IPS-15b (cell line): ENCODE measurements at regions not wholly inside any gene's neighbourhood (a gene's known extent, or its start where the extent isn't known, plus 50 kb on each side); places are given as distances from the start of the nearest gene placed in this dataset.

Source experiments
- H3K27me3 ChIP-seq: one replicate; pipeline ENCODE4 v1.6.1; 2013; ENCODE audit warnings: low read length; ENCODE audit not compliant: control insufficient read depth, insufficient read depth
- H3K36me3 ChIP-seq: one replicate; pipeline ENCODE4 v1.6.1; 2013; ENCODE audit warnings: low read length; ENCODE audit not compliant: control insufficient read depth, insufficient read depth
- H3K4me1 ChIP-seq: one replicate; pipeline ENCODE4 v1.6.1; 2013; ENCODE audit warnings: mild to moderate bottlenecking, low read length; ENCODE audit not compliant: control insufficient read depth, insufficient read depth
- H3K4me3 ChIP-seq: one replicate; pipeline ENCODE4 v1.5.1; 2013; ENCODE audit warnings: low read depth, low read length
- H3K9ac ChIP-seq: one replicate; pipeline ENCODE4 v1.6.1; 2013; ENCODE audit warnings: low read depth, mild to moderate bottlenecking, low read length
- H3K9me3 ChIP-seq: one replicate; pipeline ENCODE4 v1.6.1; 2013; ENCODE audit warnings: mild to moderate bottlenecking, low read length; ENCODE audit not compliant: control insufficient read depth, insufficient read depth

GRCh38 chr18:10293966-10294365 lies 160.5 kb upstream of the APCDD1 start:
- no peak overlapping the region for H3K4me3 ChIP-seq
- no peak overlapping the region for H3K9ac ChIP-seq
- no peaks in the 10 kb centered on the region for H3K27me3 ChIP-seq
- no peaks in the 10 kb centered on the region for H3K4me1 ChIP-seq
- H3K36me3 ChIP-seq, result no peaks in the 10 kb centered on the region
- H3K9me3 ChIP-seq, result peaks cover 1% of the 10 kb centered on the region

- no peaks in the 10 kb centered on the region for H3K27me3 ChIP-seq
- no peak overlapping the region for H3K4me3 ChIP-seq
- no peak overlapping the region for H3K9ac ChIP-seq
- no peaks in the 10 kb centered on the region for H3K4me1 ChIP-seq
- H3K9me3 ChIP-seq, result no peaks in the 10 kb centered on the region
- no peaks in the 10 kb centered on the region for H3K36me3 ChIP-seq
These were observed 158.7 kb upstream of the APCDD1 start for GRCh38 chr18:10295751-10296150.

- Histone ChIP-seq H3K9ac (no peak overlapping the region), H3K9me3 (no peaks in the 10 kb centered on the region), H3K4me1 (no peaks in the 10 kb centered on the region), H3K4me3 (no peak overlapping the region), H3K27me3 (no peaks in the 10 kb centered on the region), H3K36me3 (no peaks in the 10 kb centered on the region)
These were observed 157.9 kb upstream of the APCDD1 start for GRCh38 chr18:10296491-10296890.

- H3K4me3 ChIP-seq, result no peak overlapping the region
- H3K27me3 ChIP-seq, result no peaks in the 10 kb centered on the region
- no peak overlapping the region for H3K9ac ChIP-seq
- no peaks in the 10 kb centered on the region for H3K4me1 ChIP-seq
- no peaks in the 10 kb centered on the region for H3K9me3 ChIP-seq
- H3K36me3 ChIP-seq, result no peaks in the 10 kb centered on the region
These were observed 157.3 kb upstream of the APCDD1 start for GRCh38 chr18:10297086-10297485.

GRCh38 chr18:10298346-10298745 lies 156.1 kb upstream of the APCDD1 start:
- Histone ChIP-seq H3K4me3 (no peak overlapping the region), H3K27me3 (no peaks in the 10 kb centered on the region), H3K9ac (no peak overlapping the region), H3K36me3 (no peaks in the 10 kb centered on the region), H3K9me3 (no peaks in the 10 kb centered on the region), H3K4me1 (no peaks in the 10 kb centered on the region)

GRCh38 chr18:10299643-10300042 lies 154.8 kb upstream of the APCDD1 start:
- no peaks in the 10 kb centered on the region for H3K36me3 ChIP-seq
- no peak overlapping the region for H3K4me3 ChIP-seq
- H3K9ac ChIP-seq, result no peak overlapping the region
- H3K4me1 ChIP-seq, result no peaks in the 10 kb centered on the region
- H3K9me3 ChIP-seq, result no peaks in the 10 kb centered on the region
- no peaks in the 10 kb centered on the region for H3K27me3 ChIP-seq

GRCh38 chr18:10300739-10301138 lies 153.7 kb upstream of the APCDD1 start:
- H3K36me3 ChIP-seq, result no peaks in the 10 kb centered on the region
- H3K9ac ChIP-seq, result no peak overlapping the region
- H3K27me3 ChIP-seq, result no peaks in the 10 kb centered on the region
- no peak overlapping the region for H3K4me3 ChIP-seq
- no peaks in the 10 kb centered on the region for H3K4me1 ChIP-seq
- H3K9me3 ChIP-seq, result no peaks in the 10 kb centered on the region

GRCh38 chr18:10301831-10302483 lies 152.5 kb upstream of the APCDD1 start:
- no peaks in the 10 kb centered on the region for H3K36me3 ChIP-seq
- H3K4me1 ChIP-seq, result no peaks in the 10 kb centered on the region
- H3K9me3 ChIP-seq, result no peaks in the 10 kb centered on the region
- no peak overlapping the region for H3K9ac ChIP-seq
- no peaks in the 10 kb centered on the region for H3K27me3 ChIP-seq
- H3K4me3 ChIP-seq, result no peak overlapping the region

GRCh38 chr18:10303171-10303570 lies 151.3 kb upstream of the APCDD1 start:
- no peak overlapping the region for H3K4me3 ChIP-seq

GRCh38 chr18:10304853-10305252 lies 149.6 kb upstream of the APCDD1 start:
- H3K4me1 ChIP-seq, result no peaks in the 10 kb centered on the region
- no peak overlapping the region for H3K4me3 ChIP-seq
- no peaks in the 10 kb centered on the region for H3K27me3 ChIP-seq
- no peak overlapping the region for H3K9ac ChIP-seq
- H3K36me3 ChIP-seq, result no peaks in the 10 kb centered on the region
- no peaks in the 10 kb centered on the region for H3K9me3 ChIP-seq

More at GRCh38 chr18:10303171-10303570, 151.3 kb upstream of the APCDD1 start:
- H3K4me1 ChIP-seq, result no peaks in the 10 kb centered on the region
- no peak overlapping the region for H3K9ac ChIP-seq
- no peaks in the 10 kb centered on the region for H3K9me3 ChIP-seq
- no peaks in the 10 kb centered on the region for H3K36me3 ChIP-seq
- H3K27me3 ChIP-seq, result no peaks in the 10 kb centered on the region

- H3K4me1 ChIP-seq, result no peaks in the 10 kb centered on the region
- no peaks in the 10 kb centered on the region for H3K27me3 ChIP-seq
- H3K9me3 ChIP-seq, result no peaks in the 10 kb centered on the region
- H3K4me3 ChIP-seq, result no peak overlapping the region
- no peak overlapping the region for H3K9ac ChIP-seq
- no peaks in the 10 kb centered on the region for H3K36me3 ChIP-seq
These were observed 147.7 kb upstream of the APCDD1 start for GRCh38 chr18:10306779-10307178.

GRCh38 chr18:10308154-10308553 lies 146.3 kb upstream of the APCDD1 start:
- Histone ChIP-seq H3K4me1 (no peaks in the 10 kb centered on the region), H3K4me3 (no peak overlapping the region), H3K36me3 (no peaks in the 10 kb centered on the region), H3K9ac (no peak overlapping the region), H3K27me3 (no peaks in the 10 kb centered on the region), H3K9me3 (no peaks in the 10 kb centered on the region)
